CD4-positive, alpha-beta T cell (primary cell): ENCODE measurements at regions not wholly inside any gene's neighbourhood (a gene's known extent, or its start where the extent isn't known, plus 50 kb on each side); places are given as distances from the start of the nearest gene placed in this dataset.

ENCODE experiments used
- ATAC-seq: fragments of 200-7000 bp; cut with Tn5 transposase; one replicate; pipeline ENCODE4 v1.10.0; 2022; ENCODE audit warnings: mild to moderate bottlenecking; ENCODE audit not compliant: poor library complexity
- CTCF ChIA-PET: fragments of 350-600 bp; sonication (Branson Sonifier 250); formaldehyde crosslinking; loops from one replicate; lab custom pipeline; 2021; ENCODE audit warnings: antibody characterized with exemption, inconsistent platforms; lab: Charles Lee
- POLR2A ChIA-PET: fragments of 350-600 bp; sonication (Branson Sonifier 250); formaldehyde crosslinking; loops from one replicate; lab custom pipeline; 2021; ENCODE audit warnings: antibody characterized with exemption, inconsistent platforms; lab: Charles Lee
- DNase-seq, 14 experiments: peaks; one replicate each; pipeline ENCODE4 v3.0.0-alpha.2; 2013 to 2020; ENCODE audit warnings: mixed read lengths in 2 of 14
- H3K27ac ChIP-seq, 2 donors: one replicate each; pipeline versions ENCODE4 v1.5.1 to v1.7.0; 2013; ENCODE audit warnings: low read length in 2 of 2, low read depth in 1 of 2, mild to moderate bottlenecking in 1 of 2
- H3K27me3 ChIP-seq, 2 experiments: 1 replicate in 1 of 2; 2 replicates in 1 of 2; pipeline versions ENCODE4 v1.6.1 to v1.7.0; 2013; ENCODE audit warnings: low read length in 2 of 2, control low read depth in 1 of 2, mild to moderate bottlenecking in 1 of 2, moderate library complexity in 1 of 2; ENCODE audit not compliant: insufficient read depth in 2 of 2, control insufficient read depth in 1 of 2
- H3K36me3 ChIP-seq: one replicate; pipeline ENCODE4 v1.6.1; 2013; ENCODE audit warnings: low read length, control low read depth; ENCODE audit not compliant: insufficient read depth
- H3K4me1 ChIP-seq: one replicate; pipeline ENCODE4 v1.6.1; 2013; ENCODE audit warnings: low read length, control low read depth; ENCODE audit not compliant: insufficient read depth
- H3K4me3 ChIP-seq: one replicate; pipeline ENCODE4 v1.5.1; 2013; ENCODE audit warnings: mild to moderate bottlenecking, low read length, moderate library complexity
- H3K9me3 ChIP-seq, 2 experiments: 1 replicate in 1 of 2; 2 replicates in 1 of 2; pipeline versions ENCODE4 v1.6.1 to v1.7.0; 2013; ENCODE audit warnings: low read length in 2 of 2, mild to moderate bottlenecking in 2 of 2, control low read depth in 1 of 2, moderate library complexity in 1 of 2; ENCODE audit not compliant: control insufficient read depth in 1 of 2, insufficient read depth in 1 of 2
- H3K27ac Mint-ChIP-seq: one replicate; pipeline ENCODE4 v1.8.0; 2020; ENCODE audit warnings: mixed read lengths
- H3K27me3 Mint-ChIP-seq: one replicate; pipeline ENCODE4 v1.8.0; 2021; ENCODE audit warnings: mixed read lengths
- H3K36me3 Mint-ChIP-seq: one replicate; pipeline ENCODE4 v1.8.0; 2021; ENCODE audit warnings: low read depth, mixed read lengths
- H3K4me1 Mint-ChIP-seq: one replicate; pipeline ENCODE4 v1.8.0; 2021; ENCODE audit warnings: low read depth, mixed read lengths
- H3K4me3 Mint-ChIP-seq: one replicate; pipeline ENCODE4 v1.8.0; 2020; ENCODE audit warnings: mild to moderate bottlenecking, mixed read lengths
- H3K9me3 Mint-ChIP-seq: one replicate; pipeline ENCODE4 v1.8.0; 2020; ENCODE audit warnings: mixed read lengths
- CTCF ChIP-seq: fragments of 200-600 bp; IDR thresholded peaks from one replicate; pipeline ENCODE4 v1.8.0; 2022; ENCODE audit warnings: antibody characterized with exemption, mild to moderate bottlenecking
- intact Hi-C, 2 experiments: fragments of 100-400 bp; cut with DNase I in 1 of 2; cut with micrococcal nuclease in 1 of 2; formaldehyde crosslinking; loops; one replicate each; pipeline versions ENCODE4 v1.15.1 to v1.9.0; 2023 to 2025; cut with DNase I, micrococcal nuclease

DNA sequence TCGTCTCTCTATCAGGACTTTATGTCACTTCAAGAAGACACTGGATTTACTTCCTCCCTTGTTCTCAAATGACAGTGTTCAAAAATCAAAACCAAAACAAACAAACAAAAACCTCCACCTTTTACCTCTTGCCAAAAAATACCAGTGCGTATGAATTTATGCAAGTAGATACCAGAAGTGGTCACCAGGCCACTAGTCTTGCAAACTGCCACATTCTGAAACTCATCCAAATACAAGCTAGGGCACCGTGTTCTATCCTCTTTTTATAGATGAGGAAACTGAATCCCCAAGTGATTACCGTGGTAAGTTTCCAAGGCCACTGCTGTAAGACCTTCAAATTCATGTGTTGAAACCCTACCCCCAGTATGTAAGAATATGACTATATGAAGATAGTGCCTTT, 343.9 kb upstream of the KITLG start:
- Histone ChIP-seq H3K27me3 (no peaks in the 10 kb centered on the region), H3K27ac (no peak overlapping the region), H3K9me3 (no peaks in the 10 kb centered on the region), H3K36me3 (no peaks in the 10 kb centered on the region), H3K4me3 (no peak overlapping the region), H3K4me1 (no peaks in the 10 kb centered on the region)
- Mint-ChIP-seq H3K27ac (no peak overlapping the region), H3K4me1 (no peaks in the 10 kb centered on the region), H3K4me3 (no peak overlapping the region), H3K27me3 (no peaks in the 10 kb centered on the region), H3K36me3 (no peaks in the 10 kb centered on the region), H3K9me3 (no peaks in the 10 kb centered on the region)
- intact Hi-C loops, result no loop called here
- ATAC-seq, result no peak
- no peak for DNase-seq
- CTCF ChIA-PET, result interaction anchor here (0.8 kb wide), 1 partner anchor 9 kb away, joined by 3 read pairs; no protein-coding TSS in a partner anchor
- POLR2A ChIA-PET, result interaction anchor here (0.7 kb wide), 1 partner anchor 80 kb away, joined by 3 read pairs; no protein-coding TSS in a partner anchor
- no peak for TF ChIP-seq CTCF

DNA sequence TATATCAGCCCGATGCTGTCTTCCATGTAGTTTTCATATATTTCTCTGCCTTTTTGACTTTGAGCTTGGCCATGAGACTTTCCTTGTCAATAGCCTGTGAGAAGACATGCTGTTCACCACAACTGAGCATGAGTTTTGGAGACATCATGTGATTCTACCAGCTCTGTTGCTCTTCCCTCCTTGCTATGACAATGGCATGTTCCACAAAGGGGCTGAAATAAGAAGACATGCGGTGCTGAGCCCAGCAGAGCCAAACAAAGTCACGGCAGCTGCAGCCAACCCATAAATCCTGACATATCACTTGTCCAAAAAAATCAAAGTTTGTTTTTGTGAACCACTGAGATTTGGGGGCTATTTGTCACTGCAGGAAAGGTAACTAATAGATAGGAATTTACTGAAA, 343.4 kb upstream of the KITLG start:
- no peaks in the 10 kb centered on the region for H3K9me3 ChIP-seq
- H3K4me3 Mint-ChIP-seq, result no peak overlapping the region
- no peaks in the 10 kb centered on the region for H3K36me3 ChIP-seq
- no peaks in the 10 kb centered on the region for H3K9me3 Mint-ChIP-seq
- no peaks in the 10 kb centered on the region for H3K27me3 Mint-ChIP-seq
- POLR2A ChIA-PET, result no interaction called here
- no peak overlapping the region for H3K4me3 ChIP-seq
- H3K27ac ChIP-seq, result no peak overlapping the region
- H3K27me3 ChIP-seq, result no peaks in the 10 kb centered on the region
- H3K4me1 ChIP-seq, result no peaks in the 10 kb centered on the region
- CTCF ChIA-PET, result interaction anchor here (0.8 kb wide), 1 partner anchor 9 kb away, joined by 3 read pairs; no protein-coding TSS in a partner anchor
- intact Hi-C loops, result no loop called here
- no peaks in the 10 kb centered on the region for H3K36me3 Mint-ChIP-seq
- DNase-seq (no peak), ATAC-seq (no peak)
- TF ChIP-seq CTCF, result no peak
- no peaks in the 10 kb centered on the region for H3K4me1 Mint-ChIP-seq
- H3K27ac Mint-ChIP-seq, result no peak overlapping the region

DNA sequence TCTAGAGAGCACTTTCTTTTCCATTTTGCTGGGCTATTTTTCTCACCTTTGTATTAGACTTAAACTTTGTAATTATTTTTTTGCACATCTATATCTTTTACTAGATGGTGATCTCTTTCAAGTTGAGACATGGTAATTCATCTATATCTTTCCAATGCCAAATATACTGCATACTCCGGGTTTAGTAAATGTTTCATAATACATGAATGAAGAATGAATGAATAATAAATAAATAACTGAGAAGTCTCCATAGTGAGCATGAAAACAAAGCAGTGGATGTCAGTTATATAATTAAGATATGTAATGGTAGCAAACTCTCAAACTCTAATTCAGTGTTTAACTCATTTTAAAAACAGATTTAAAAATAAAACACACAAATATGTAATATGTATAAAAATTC, 342.5 kb upstream of the KITLG start:
- TF ChIP-seq CTCF, result no peak
- Mint-ChIP-seq H3K9me3 (no peaks in the 10 kb centered on the region), H3K36me3 (no peaks in the 10 kb centered on the region), H3K27ac (no peak overlapping the region), H3K27me3 (no peaks in the 10 kb centered on the region), H3K4me3 (no peak overlapping the region), H3K4me1 (no peaks in the 10 kb centered on the region)
- intact Hi-C loops, result no loop called here
- POLR2A ChIA-PET, result no interaction called here
- no peak overlapping the region for H3K4me3 ChIP-seq
- CTCF ChIA-PET, result no interaction called here
- ATAC-seq, result no peak
- H3K9me3 ChIP-seq, result no peaks in the 10 kb centered on the region
- H3K36me3 ChIP-seq, result no peaks in the 10 kb centered on the region
- no peaks in the 10 kb centered on the region for H3K4me1 ChIP-seq
- no peak for DNase-seq
- H3K27me3 ChIP-seq, result no peaks in the 10 kb centered on the region
- H3K27ac ChIP-seq, result no peak overlapping the region
